OCI-LY3 (cell line): ENCODE measurements at regions not wholly inside any gene's neighbourhood (a gene's known extent, or its start where the extent isn't known, plus 50 kb on each side); places are given as distances from the start of the nearest gene placed in this dataset.

Experiments
- EZH2phosphoT487 ChIP-seq: fragments of 200-600 bp; shearing (Covaris generic); IDR thresholded peaks from 2 replicates; pipeline ENCODE4 v1.6.1; 2018; ENCODE audit warnings: antibody characterized with exemption, mixed run types, low read depth
- TF ChIP-seq, protein P1 (sequence below): fragments of 200-600, 300-600 bp; sonication (generic); IDR thresholded peaks from 2 replicates; pipeline ENCODE4 v1.5.1; 2014; ENCODE audit warnings: antibody characterized with exemption, low read length, low read depth

GRCh38 chr5:4116834-4117233 lies 521.2 kb downstream of the IRX1 start:
- TF ChIP-seq, protein P1, sequence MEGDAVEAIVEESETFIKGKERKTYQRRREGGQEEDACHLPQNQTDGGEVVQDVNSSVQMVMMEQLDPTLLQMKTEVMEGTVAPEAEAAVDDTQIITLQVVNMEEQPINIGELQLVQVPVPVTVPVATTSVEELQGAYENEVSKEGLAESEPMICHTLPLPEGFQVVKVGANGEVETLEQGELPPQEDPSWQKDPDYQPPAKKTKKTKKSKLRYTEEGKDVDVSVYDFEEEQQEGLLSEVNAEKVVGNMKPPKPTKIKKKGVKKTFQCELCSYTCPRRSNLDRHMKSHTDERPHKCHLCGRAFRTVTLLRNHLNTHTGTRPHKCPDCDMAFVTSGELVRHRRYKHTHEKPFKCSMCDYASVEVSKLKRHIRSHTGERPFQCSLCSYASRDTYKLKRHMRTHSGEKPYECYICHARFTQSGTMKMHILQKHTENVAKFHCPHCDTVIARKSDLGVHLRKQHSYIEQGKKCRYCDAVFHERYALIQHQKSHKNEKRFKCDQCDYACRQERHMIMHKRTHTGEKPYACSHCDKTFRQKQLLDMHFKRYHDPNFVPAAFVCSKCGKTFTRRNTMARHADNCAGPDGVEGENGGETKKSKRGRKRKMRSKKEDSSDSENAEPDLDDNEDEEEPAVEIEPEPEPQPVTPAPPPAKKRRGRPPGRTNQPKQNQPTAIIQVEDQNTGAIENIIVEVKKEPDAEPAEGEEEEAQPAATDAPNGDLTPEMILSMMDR = no peak
- TF ChIP-seq EZH2phosphoT487 = no peak
